ENCODE measurements at regions not wholly inside any gene's neighbourhood (a gene's known extent, or its start where the extent isn't known, plus 50 kb on each side); places are given as distances from the start of the nearest gene placed in this dataset.

- TF ChIP-seq CTCF (IDR thresholded peaks at IDR 0.05; ENCODE audit: borderline replicate concordance, extremely low read depth, low read length, poor library complexity, severe bottlenecking) (no peak), EZH2 (IDR thresholded peaks at IDR 0.05; ENCODE audit: borderline replicate concordance, low read depth, low read length, severe bottlenecking) (no peak)
Measured at GRCh38 chr4:10336471-10336870, 120.8 kb downstream of the ZNF518B start.

Data from DND-41 (cell line).